Endothelial cell of umbilical vein (primary cell): ENCODE measurements at regions not wholly inside any gene's neighbourhood (a gene's known extent, or its start where the extent isn't known, plus 50 kb on each side); places are given as distances from the start of the nearest gene placed in this dataset.

Experiments
- BruUV-seq: library from RNA; stranded (reverse); fragments of 400-500 nt; replicated peaks from 2 replicates; lab custom pipeline; 2021; lab: Mats Ljungman, UMichigan
- CTCF ChIA-PET: fragments of 300-600, 350-600 bp; sonication (Branson Sonifier 250); formaldehyde crosslinking; loops from one replicate; lab custom pipeline; 2021; ENCODE audit warnings: antibody characterized with exemption, inconsistent platforms; lab: Charles Lee
- POLR2A ChIA-PET: fragments of 300-600, 350-600 bp; sonication (Branson Sonifier 250); formaldehyde crosslinking; loops from one replicate; lab custom pipeline; 2021; ENCODE audit warnings: antibody characterized with exemption, inconsistent platforms; lab: Charles Lee
- DNase-seq: peaks from one replicate; pipeline ENCODE4 v3.0.0-alpha.2; 2011; ENCODE audit warnings: low read depth, low spot score
- FAIRE-seq: peaks from 2 replicates; lab custom pipeline; 2011; peaks lifted over from hg19 to GRCh38; lab: Jason Lieb, UNC
- H2AFZ ChIP-seq: 2 replicates; pipeline ENCODE4 v1.6.0; 2012; ENCODE audit warnings: low read depth, low read length, control low read depth, inconsistent platforms
- H3K27ac ChIP-seq: 2 replicates; pipeline ENCODE4 v1.5.1; 2011; ENCODE audit warnings: low read depth, mild to moderate bottlenecking, control low read depth, low read length, moderate library complexity; ENCODE audit not compliant: insufficient read depth
- H3K27me3 ChIP-seq, 2 experiments: 2 replicates each; pipeline versions ENCODE4 v1.6.0 to v1.6.1; 2011; ENCODE audit warnings: low read length in 2 of 2, mixed read lengths in 1 of 2; ENCODE audit not compliant: control insufficient read depth in 2 of 2, insufficient read depth in 2 of 2
- H3K36me3 ChIP-seq, 2 experiments: 2 replicates in 1 of 2; 3 replicates in 1 of 2; pipeline ENCODE4 v1.5.1; 2011; ENCODE audit warnings: low read length in 2 of 2, mild to moderate bottlenecking in 1 of 2, moderate library complexity in 1 of 2; ENCODE audit not compliant: control insufficient read depth in 2 of 2, insufficient read depth in 2 of 2; ENCODE audit errors: extremely low read depth in 1 of 2
- H3K4me1 ChIP-seq: 3 replicates; pipeline ENCODE4 v1.5.1; 2011; ENCODE audit warnings: mild to moderate bottlenecking, low read length; ENCODE audit not compliant: control insufficient read depth, insufficient read depth; ENCODE audit errors: extremely low read depth
- H3K4me2 ChIP-seq: 2 replicates; pipeline ENCODE4 v1.6.1; 2011; ENCODE audit warnings: low read length, control low read depth, mixed read lengths; ENCODE audit not compliant: insufficient read depth
- H3K4me3 ChIP-seq, 3 experiments: fragments of 200-600 bp in 1 of 3; sonication (generic), shearing (Covaris generic) in 1 of 3; replicated peaks in 1 of 3; 2 replicates each; pipeline ENCODE4 v1.5.1; 2011 to 2016; ENCODE audit warnings: control low read depth in 3 of 3, low read length in 3 of 3, mild to moderate bottlenecking in 2 of 3, inconsistent platforms in 1 of 3, low read depth in 1 of 3, moderate library complexity in 1 of 3; ENCODE audit not compliant: insufficient read depth in 1 of 3
- H3K79me2 ChIP-seq: 2 replicates; pipeline ENCODE4 v1.6.0; 2012; ENCODE audit warnings: low read length, inconsistent platforms; ENCODE audit not compliant: control insufficient read depth, insufficient read depth
- H3K9ac ChIP-seq: replicated peaks from 2 replicates; pipeline ENCODE3; 2011; ENCODE audit warnings: low read length, control low read depth; ENCODE audit not compliant: insufficient read depth; ENCODE audit errors: extremely low read depth
- H3K9me1 ChIP-seq: replicated peaks from 3 replicates; pipeline ENCODE4 v1.6.0; 2011; ENCODE audit warnings: mild to moderate bottlenecking, low read length; ENCODE audit not compliant: control insufficient read depth, insufficient read depth; ENCODE audit errors: extremely low read depth
- H3K9me3 ChIP-seq: replicated peaks from 2 replicates; pipeline ENCODE4 v1.5.1; 2012; ENCODE audit warnings: low read length, inconsistent platforms; ENCODE audit not compliant: control insufficient read depth, insufficient read depth
- H4K20me1 ChIP-seq: replicated peaks from 2 replicates; pipeline ENCODE3; 2011; ENCODE audit warnings: mild to moderate bottlenecking, low read length; ENCODE audit not compliant: control insufficient read depth, insufficient read depth; ENCODE audit errors: extremely low read depth
- CTCF ChIP-seq, 2 donors: IDR thresholded peaks; 1 replicate in 1 of 2; 2 replicates in 1 of 2; pipeline ENCODE4 v1.5.1; 2011; ENCODE audit warnings: low read length in 2 of 2, mild to moderate bottlenecking in 2 of 2, moderate library complexity in 2 of 2, control low read depth in 1 of 2, inconsistent platforms in 1 of 2, low read depth in 1 of 2; ENCODE audit not compliant: insufficient read depth in 1 of 2; ENCODE audit errors: extremely low read depth in 1 of 2
- EZH2 ChIP-seq: IDR thresholded peaks from 2 replicates; pipeline ENCODE4 v1.6.1; 2012; ENCODE audit warnings: borderline replicate concordance, low read depth, mild to moderate bottlenecking, moderate library complexity, low read length, inconsistent platforms; ENCODE audit not compliant: severe bottlenecking
- FOS ChIP-seq: IDR thresholded peaks from 2 replicates; pipeline ENCODE4 v1.6.1; 2011; ENCODE audit warnings: mild to moderate bottlenecking, low read length, moderate library complexity, borderline replicate concordance; ENCODE audit not compliant: insufficient read depth
- GATA2 ChIP-seq: IDR thresholded peaks from 2 replicates; pipeline ENCODE4 v1.7.0; 2011; ENCODE audit warnings: low read depth, mild to moderate bottlenecking, moderate library complexity, mixed read lengths, low read length; ENCODE audit not compliant: insufficient read length, insufficient read depth
- JUN ChIP-seq: IDR thresholded peaks from 2 replicates; pipeline ENCODE4 v1.6.1; 2011; ENCODE audit warnings: borderline replicate concordance, low read depth; ENCODE audit not compliant: insufficient read length, insufficient read depth
- MAX ChIP-seq: IDR thresholded peaks from 2 replicates; pipeline ENCODE4 v1.6.1; 2011; ENCODE audit not compliant: insufficient read depth, insufficient read length
- MYC ChIP-seq: IDR thresholded peaks from one replicate; pipeline ENCODE4 v1.6.1; 2011; ENCODE audit warnings: mild to moderate bottlenecking, low read depth, low read length
- POLR2A ChIP-seq: IDR thresholded peaks from 2 replicates; pipeline ENCODE4 v1.6.1; 2012; ENCODE audit warnings: low read depth, mild to moderate bottlenecking, control low read depth, low read length
- POLR2AphosphoS5 ChIP-seq: IDR thresholded peaks from 2 replicates; pipeline ENCODE4 v1.6.1; 2012; ENCODE audit warnings: low read depth, mild to moderate bottlenecking, control low read depth, low read length, moderate library complexity; ENCODE audit not compliant: insufficient read depth
- dilution Hi-C: fragments of 300-500 bp; cut with MboI; formaldehyde crosslinking; loops from one replicate; pipeline ENCODE4 v1.15.0; 2019; ENCODE audit warnings: low sequenced_read_pairs; ENCODE audit not compliant: extremely low pct_ligation_motif_present
- intact Hi-C: fragments of 100-400 bp; cut with micrococcal nuclease; formaldehyde crosslinking; loops from one replicate; pipeline ENCODE4 v1.10.0; 2022

- Histone ChIP-seq H3K4me1 (peaks cover 16% of the 10 kb centered on the region), H3K27ac (no peak overlapping the region), H2AFZ (no peak overlapping the region), H3K9me1 (no peaks in the 10 kb centered on the region), H4K20me1 (no peaks in the 10 kb centered on the region), H3K27me3 (peaks cover 12% of the 10 kb centered on the region in 2 experiments), H3K4me3 (no peak overlapping the region), H3K9ac (no peak overlapping the region), H3K9me3 (no peaks in the 10 kb centered on the region), H3K36me3 (no peaks in the 10 kb centered on the region), H3K4me2 (no peak overlapping the region), H3K79me2 (no peaks in the 10 kb centered on the region)
- no peak for FAIRE-seq
- dilution Hi-C loops (no loop called here), intact Hi-C loops (no loop called here)
- DNase-seq, result peak; percentile 13
- no peak for TF ChIP-seq FOS
- TF ChIP-seq POLR2AphosphoS5, result no peak
- no peak for TF ChIP-seq JUN
- no peak for TF ChIP-seq POLR2A
- TF ChIP-seq CTCF (IDR thresholded peaks at IDR 0.05; ENCODE audit: extremely low read depth in 1 of 2, insufficient read depth in 1 of 2, low read depth in 1 of 2, low read length in 2 of 2), result no peak
- no peak for TF ChIP-seq MAX
- no peak for TF ChIP-seq GATA2
- TF ChIP-seq EZH2, result no peak
- TF ChIP-seq MYC, result no peak
- no TSS peak for BruUV-seq
- POLR2A ChIA-PET, result no interaction called here
- CTCF ChIA-PET, result interaction anchor here (0.7 to 1.0 kb wide), 3 partner anchors 9 to 280 kb away, joined by 3 to 4 read pairs (median 3); no protein-coding TSS in a partner anchor
Observed at GRCh38 chr13:50612717-50613116, 230.8 kb downstream of the DLEU7 start.
